GM12891 (cell line): ENCODE measurements at regions not wholly inside any gene's neighbourhood (a gene's known extent, or its start where the extent isn't known, plus 50 kb on each side); places are given as distances from the start of the nearest gene placed in this dataset.
"Not testable (repeated sequence)": the region's sequence is repeated elsewhere in the genome, so short reads cannot be mapped to it uniquely, and the experiment has no call there.

Source experiments
- DNase-seq: peaks from one replicate; pipeline ENCODE4 v3.0.0; 2011; ENCODE audit warnings: low spot score; ENCODE audit not compliant: insufficient read length
- FAIRE-seq: peaks from 2 replicates; lab custom pipeline; 2011; peaks lifted over from hg19 to GRCh38; lab: Jason Lieb, UNC
- PAX5 ChIP-seq: IDR thresholded peaks from 2 replicates; pipeline ENCODE4 v1.6.1; 2011; ENCODE audit warnings: low read length, moderate library complexity, mild to moderate bottlenecking; ENCODE audit not compliant: insufficient read depth, severe bottlenecking
- POLR2A ChIP-seq: IDR thresholded peaks from 2 replicates; pipeline ENCODE4 v1.6.1; 2011; ENCODE audit warnings: low read depth, low read length, control low read depth
- POLR2AphosphoS5 ChIP-seq: IDR thresholded peaks from 2 replicates; pipeline ENCODE4 v1.6.1; 2011; ENCODE audit warnings: low read depth, low read length, control low read depth
- POU2F2 ChIP-seq: IDR thresholded peaks from 2 replicates; pipeline ENCODE4 v1.6.1; 2011; ENCODE audit warnings: low read depth, mild to moderate bottlenecking, control low read depth, low read length, moderate library complexity
- SPI1 ChIP-seq: IDR thresholded peaks from 2 replicates; pipeline ENCODE4 v1.6.1; 2011; ENCODE audit warnings: low read depth, low read length, control low read depth
- TAF1 ChIP-seq: IDR thresholded peaks from 2 replicates; pipeline ENCODE4 v1.6.1; 2011; ENCODE audit warnings: low read depth, low read length, control low read depth

DNA sequence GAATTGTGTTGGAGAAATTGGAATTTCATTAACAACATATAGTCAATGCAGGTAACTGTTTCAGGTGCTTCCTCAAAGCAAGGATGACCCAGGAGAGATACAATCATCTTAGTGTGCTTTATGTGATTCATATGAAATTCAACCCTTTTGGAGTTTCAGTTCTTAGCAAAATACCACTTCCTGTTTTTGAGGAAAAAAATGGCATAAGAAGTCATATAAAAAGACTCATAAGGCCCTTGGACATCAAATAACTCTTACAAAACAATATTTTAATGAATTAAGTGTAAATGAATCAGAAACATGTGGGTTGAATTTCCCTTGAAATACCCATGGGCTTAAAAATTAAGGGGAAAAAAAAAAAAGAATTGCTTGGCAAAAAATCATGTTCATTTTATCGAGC, 926.6 kb downstream of the LTN1 start:
- TF ChIP-seq SPI1 (peak; percentile 62), TAF1 (no peak)
- FAIRE-seq, result no peak
- DNase-seq, result no peak

DNA sequence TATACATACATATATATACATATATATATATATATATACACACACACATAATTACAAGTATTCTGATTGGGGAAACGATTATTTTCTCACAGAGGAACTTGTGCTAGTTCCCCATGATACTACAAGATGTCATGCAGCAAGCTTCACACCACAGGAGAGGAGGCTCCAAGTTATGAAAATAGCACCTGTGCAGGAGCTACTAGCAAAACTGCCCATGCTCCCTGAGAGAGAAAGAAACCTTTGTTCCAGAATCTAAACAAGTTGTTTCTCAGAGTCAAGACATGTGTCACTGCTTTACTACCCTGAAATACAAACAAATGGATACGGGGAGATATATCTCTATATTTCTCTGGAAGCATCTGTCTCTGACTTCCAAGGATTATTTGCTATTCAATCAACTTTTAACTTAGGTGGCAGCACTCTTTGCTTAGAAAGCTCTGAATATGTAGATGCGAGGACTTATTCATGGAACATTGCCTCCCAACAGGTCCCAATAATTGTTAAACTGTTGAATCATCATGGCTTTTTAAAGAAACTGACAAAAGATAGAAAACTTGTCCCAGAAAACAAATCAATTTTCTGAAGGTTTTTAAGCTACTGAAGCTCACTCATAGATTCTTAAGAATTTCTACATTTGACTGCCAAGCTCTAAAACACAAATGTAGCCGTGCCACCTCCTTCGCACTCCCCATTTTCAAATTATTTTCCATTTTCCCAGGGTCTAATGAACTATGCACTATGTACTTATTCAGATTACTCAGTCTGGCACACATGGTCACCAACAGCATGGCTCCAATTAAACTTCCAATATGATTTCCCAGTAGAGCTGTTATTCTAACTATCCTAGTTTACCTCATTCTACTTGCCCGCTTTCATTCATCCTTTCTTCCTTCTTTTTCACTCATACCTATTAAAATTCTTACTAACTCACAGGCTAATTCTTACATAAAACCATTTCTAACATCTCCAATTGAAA, 929.1 kb downstream of the LTN1 start:
- no peak for TF ChIP-seq POLR2AphosphoS5
- no peak for TF ChIP-seq TAF1
- TF ChIP-seq POLR2A, result no peak
- TF ChIP-seq POU2F2, result no peak
- TF ChIP-seq PAX5, result no peak
- no peak for TF ChIP-seq SPI1
- DNase-seq, result no peak
- FAIRE-seq, result no peak

DNA sequence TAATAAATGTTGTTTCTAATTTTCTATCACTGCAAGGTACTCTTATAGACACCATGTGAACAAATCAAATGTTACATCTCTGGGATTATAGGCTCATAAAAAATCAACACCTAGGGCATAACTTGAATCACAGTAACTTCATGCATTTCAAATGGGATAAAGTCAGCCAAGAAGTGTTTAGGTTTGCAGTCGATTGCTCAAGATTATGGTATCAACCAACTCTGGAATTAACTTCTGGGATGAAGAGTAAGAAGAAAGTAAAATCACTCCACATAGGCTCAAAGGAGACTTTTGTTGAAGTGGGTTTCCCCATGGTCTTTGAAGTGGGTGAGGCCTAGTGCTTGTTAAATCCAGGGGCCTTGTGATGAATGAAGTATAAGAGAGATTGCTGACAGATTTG, 939.7 kb downstream of the LTN1 start:
- not testable (repeated sequence) for DNase-seq, FAIRE-seq

DNA sequence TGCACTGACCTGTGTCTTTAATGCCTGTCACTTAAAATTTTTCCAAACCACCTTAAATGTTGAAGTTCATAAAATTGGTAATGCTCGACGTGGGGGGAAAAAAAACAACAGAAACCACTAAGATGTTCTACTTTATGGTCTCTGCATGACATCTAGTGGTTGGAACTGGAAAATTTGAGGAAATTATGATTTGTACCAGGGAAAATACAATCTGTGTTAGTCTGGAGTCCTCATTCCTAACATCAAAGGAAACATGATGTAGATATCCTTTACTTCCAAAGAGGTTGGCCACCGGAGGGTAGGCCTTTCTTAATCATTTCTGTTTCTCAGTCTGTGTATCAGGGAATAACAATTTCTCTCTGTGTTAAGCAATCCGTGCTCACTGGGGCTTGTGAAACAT, 941.0 kb downstream of the LTN1 start:
- FAIRE-seq, DNase-seq: not testable (repeated sequence)

DNA sequence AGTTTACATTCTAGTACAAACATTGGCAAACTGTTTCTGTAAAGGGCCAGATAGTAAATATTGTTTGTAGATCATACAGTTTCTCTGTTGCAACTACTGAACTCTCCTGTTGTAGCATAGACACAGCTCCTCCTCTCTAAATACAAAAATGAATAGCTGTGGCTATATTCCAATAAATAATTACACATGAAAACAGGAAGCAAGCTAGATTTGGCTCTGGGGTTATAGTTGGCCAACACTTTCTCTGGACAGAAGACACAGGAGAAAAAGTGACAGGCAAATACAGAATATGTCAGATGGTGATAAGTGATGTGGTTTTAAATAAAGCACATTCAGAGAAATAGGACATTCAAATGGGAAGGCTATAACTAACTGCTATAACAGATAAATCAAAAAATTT, 957.0 kb downstream of the LTN1 start:
- DNase-seq, FAIRE-seq: not testable (repeated sequence)

DNA sequence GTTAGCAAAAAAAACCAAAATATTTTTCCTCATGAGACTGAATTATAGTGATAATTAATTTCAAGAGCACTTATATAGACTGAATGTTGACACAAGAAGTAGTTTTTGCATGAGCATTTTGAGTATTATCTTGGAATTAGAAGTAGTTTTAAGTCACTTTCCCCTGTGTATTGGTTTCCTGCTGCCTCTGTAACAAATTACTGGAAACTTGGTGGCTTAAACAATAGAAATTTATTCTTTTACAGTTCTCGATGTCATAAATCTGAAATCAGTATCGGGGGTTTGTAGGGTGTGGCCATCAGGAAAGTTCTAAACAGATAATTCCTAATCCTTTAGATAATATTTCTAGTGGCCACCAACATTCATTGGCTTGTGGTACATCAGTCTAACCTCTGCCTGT, 957.8 kb downstream of the LTN1 start:
- FAIRE-seq, DNase-seq: not testable (repeated sequence)

DNA sequence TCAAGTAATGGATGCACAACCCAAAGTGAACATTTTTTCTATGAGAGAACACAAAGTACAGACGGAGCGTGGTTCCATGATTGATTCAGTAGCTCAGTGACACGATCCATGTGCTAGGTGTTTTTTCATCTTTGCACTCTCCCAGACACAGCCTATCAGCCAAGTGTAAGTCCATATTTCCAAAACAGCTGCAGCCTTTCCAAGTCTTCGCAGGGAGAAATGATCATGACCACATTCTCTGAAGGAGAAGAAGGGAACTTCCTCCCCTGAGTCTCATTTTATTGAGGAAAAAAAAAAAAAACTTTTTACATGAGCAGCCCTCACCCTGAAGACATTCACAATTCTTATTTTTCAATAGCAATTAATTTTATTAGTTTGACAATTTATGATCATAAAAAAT, 958.3 kb downstream of the LTN1 start:
- not testable (repeated sequence) for FAIRE-seq, DNase-seq

DNA sequence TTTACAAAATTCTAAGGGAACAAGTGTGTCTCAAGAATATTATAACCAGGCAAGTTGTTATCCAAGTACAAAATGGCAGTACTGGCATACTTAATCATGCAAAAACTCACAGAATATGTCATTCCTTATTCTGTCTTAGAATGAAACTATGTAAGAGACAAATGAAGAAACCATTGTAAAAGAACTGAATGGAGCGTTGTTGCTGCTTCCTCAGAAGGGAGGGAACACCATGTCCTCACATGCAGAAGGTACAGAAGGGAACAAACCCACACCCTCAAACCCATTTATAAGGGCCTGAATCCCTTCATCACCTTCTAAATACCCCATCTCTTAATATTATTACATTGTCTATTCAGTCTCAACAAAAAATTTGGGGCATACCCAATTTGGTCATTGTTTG, 960.0 kb downstream of the LTN1 start:
- not testable (repeated sequence) for FAIRE-seq

DNA sequence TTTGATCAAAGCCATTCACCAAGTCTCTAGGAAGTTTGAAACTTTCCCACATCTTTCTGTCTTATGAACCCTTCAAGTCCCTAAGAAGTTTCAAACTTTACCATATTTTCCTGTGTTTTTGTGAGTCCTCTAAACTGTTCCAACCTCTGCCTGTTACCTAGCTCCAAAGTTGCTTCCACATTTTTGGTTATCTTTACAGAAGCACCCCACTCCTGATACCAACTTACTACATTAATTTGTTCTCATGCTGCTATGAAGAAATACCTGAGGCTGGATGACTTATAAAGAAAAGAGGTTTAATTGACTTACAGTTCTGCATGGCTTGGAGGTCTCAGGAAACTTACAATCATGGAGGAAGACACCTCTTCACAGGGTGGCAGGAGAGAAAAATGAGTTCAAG, 961.6 kb downstream of the LTN1 start:
- not testable (repeated sequence) for FAIRE-seq, DNase-seq

More for the DNA sequence above, 960.0 kb downstream of the LTN1 start:
- not testable (repeated sequence) for DNase-seq

DNA sequence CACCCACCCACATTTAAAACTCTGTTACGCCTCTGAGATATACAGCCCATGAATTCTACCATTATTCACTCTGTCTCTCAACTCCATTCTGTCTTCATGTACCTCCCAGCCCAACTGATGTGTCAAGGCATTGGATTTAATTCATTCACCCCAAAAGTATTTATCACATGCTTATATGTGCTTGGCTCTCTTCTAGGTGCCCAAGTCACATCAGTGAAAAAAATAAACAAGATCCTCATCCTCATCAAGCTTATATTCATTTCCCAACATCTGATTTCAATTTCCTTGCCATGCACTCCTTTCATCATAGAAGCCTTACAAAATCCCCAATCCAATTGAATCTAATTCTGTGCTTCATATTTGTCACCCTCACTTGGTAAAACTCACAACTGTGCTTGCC, 967.6 kb downstream of the LTN1 start:
- FAIRE-seq (no peak), DNase-seq (no peak)
- TF ChIP-seq POLR2AphosphoS5, result no peak
- no peak for TF ChIP-seq POU2F2
- TF ChIP-seq TAF1, result no peak
- no peak for TF ChIP-seq SPI1
- no peak for TF ChIP-seq POLR2A

DNA sequence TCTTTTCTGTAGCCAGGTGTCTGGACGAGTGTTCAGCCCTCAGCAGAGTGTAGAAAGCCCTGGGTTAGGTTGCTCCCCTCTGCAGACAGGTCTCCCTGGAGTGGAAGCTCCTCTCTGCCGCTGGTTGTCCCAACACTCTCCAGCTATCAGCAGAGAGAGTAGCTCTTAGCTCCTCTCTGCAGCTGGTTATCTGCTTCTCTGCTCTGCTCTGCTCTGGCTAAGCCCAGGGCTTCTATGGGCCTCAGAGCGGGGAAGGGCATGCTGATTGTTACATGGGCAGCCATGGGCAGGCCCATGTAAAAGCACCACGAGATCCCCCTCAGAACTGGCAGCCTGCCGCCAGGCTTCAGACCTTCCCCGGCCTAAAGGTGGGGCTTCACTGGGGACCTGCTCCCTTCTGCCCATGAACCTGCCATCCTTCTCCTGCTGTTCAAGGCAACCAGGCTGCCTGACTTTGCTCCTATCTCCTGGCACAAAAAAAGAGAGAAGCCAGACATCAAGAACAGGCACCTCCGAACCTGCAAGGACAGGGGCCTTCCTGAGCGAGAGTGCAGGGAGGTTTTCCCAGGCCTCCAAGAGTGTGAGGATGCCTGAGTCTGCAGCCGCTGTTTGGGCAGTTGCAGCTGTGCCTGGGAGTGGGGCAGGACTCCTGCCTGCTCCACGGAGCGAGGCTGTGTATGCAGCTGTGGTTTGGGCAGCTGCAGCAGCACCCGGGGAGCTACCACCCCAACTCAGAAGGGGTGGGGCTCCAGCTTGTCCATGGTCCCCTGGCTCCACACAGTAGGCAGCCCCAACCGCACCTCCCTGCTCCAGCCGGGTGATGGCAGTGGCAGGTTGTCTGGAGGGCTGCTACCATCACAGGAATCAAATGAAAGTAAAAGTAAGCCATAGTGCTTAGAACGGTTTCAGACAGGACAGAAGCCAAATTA, 973.7 kb downstream of the LTN1 start:
- no peak for FAIRE-seq
- TF ChIP-seq POLR2A (no peak), POLR2AphosphoS5 (no peak), TAF1 (no peak), POU2F2 (no peak), PAX5 (no peak), SPI1 (no peak)
- DNase-seq, result no peak

DNA sequence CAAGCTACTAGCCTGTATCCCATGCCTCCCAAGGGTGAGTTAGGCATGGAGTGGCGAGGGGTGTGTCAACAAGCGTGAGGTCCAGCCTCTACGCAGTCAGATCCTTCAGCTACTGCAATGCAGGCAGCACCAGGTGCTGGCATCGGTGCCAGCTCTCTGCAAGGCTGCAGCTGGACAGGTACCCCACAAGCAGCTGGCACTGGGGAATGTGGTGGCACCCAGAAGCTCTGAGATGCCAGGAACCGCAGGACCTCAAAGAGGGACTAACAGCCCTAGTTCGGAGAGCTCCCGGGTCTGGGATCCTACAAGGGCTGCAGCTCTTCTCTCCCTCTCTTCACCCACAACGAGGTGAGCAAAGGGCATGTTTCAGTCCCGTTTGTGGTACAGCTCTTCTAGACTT, 974.5 kb downstream of the LTN1 start:
- FAIRE-seq, result no peak
- TF ChIP-seq SPI1 (no peak), PAX5 (no peak), POLR2AphosphoS5 (no peak), TAF1 (no peak), POU2F2 (no peak), POLR2A (no peak)
- no peak for DNase-seq
